C1 segment of cervical spinal cord (tissue), 14 donors: ENCODE measurements at regions not wholly inside any gene's neighbourhood (a gene's known extent, or its start where the extent isn't known, plus 50 kb on each side); places are given as distances from the start of the nearest gene placed in this dataset.

ENCODE experiments used
- DNase-seq, 14 donors: peaks; one replicate each; lab custom pipeline; 2025; lab: John Stamatoyannopoulos, UW

- no peak for DNase-seq
Observed at GRCh38 chr18:41371156-41372045, 583.6 kb upstream of the PIK3C3 start.

- DNase-seq, result no peak
Observed at GRCh38 chr18:41370740-41371139, 584.3 kb upstream of the PIK3C3 start.

GRCh38 chr18:41357708-41358107, 597.3 kb upstream of the PIK3C3 start:
- no peak for DNase-seq

- DNase-seq, result no peak
Observed at GRCh38 chr18:41353777-41354528, 601.1 kb upstream of the PIK3C3 start.

- no peak for DNase-seq
Observed at GRCh38 chr18:41351430-41351829, 603.6 kb upstream of the PIK3C3 start.

GRCh38 chr18:41347057-41347456, 608.0 kb upstream of the PIK3C3 start:
- no peak for DNase-seq

GRCh38 chr18:41343808-41344207, 611.2 kb upstream of the PIK3C3 start:
- no peak for DNase-seq

GRCh38 chr18:41338341-41338740, 616.7 kb upstream of the PIK3C3 start:
- DNase-seq, result no peak

- no peak for DNase-seq
Observed at GRCh38 chr18:41331661-41332060, 623.4 kb upstream of the PIK3C3 start.

GRCh38 chr18:41326311-41326710, 628.7 kb upstream of the PIK3C3 start:
- DNase-seq, result no peak

GRCh38 chr18:41324934-41325333, 630.1 kb upstream of the PIK3C3 start:
- DNase-seq, result no peak

GRCh38 chr18:41324020-41324791, 630.8 kb upstream of the PIK3C3 start:
- DNase-seq, result no peak

GRCh38 chr18:41323044-41323443, 632.0 kb upstream of the PIK3C3 start:
- DNase-seq, result no peak

GRCh38 chr18:41320100-41320499, 634.9 kb upstream of the PIK3C3 start:
- no peak for DNase-seq

GRCh38 chr18:41315134-41315533, 639.9 kb upstream of the PIK3C3 start:
- no peak for DNase-seq

GRCh38 chr18:41311571-41312547, 643.2 kb upstream of the PIK3C3 start:
- no peak for DNase-seq

- no peak for DNase-seq
Observed at GRCh38 chr18:41297740-41298139, 657.3 kb upstream of the PIK3C3 start.

GRCh38 chr18:41269294-41269693, 685.7 kb upstream of the PIK3C3 start:
- DNase-seq, result no peak

- no peak for DNase-seq
Observed at GRCh38 chr18:41268271-41268670, 686.8 kb upstream of the PIK3C3 start.

GRCh38 chr18:41266616-41267015, 688.4 kb upstream of the PIK3C3 start:
- DNase-seq, result no peak

- DNase-seq, result no peak
Observed at GRCh38 chr18:41266204-41266603, 688.8 kb upstream of the PIK3C3 start.
